HEK293 (cell line): ENCODE measurements at regions not wholly inside any gene's neighbourhood (a gene's known extent, or its start where the extent isn't known, plus 50 kb on each side); places are given as distances from the start of the nearest gene placed in this dataset.

Source experiments
- CTCF ChIA-PET: fragments of 350-600 bp; formaldehyde crosslinking; extraction: SDS; loops from one replicate; lab custom pipeline; 2021; ENCODE audit warnings: antibody characterized with exemption; lab: Yijun Ruan, JAX
- POLR2A ChIA-PET: fragments of 300-600 bp; formaldehyde crosslinking; extraction: SDS; loops from one replicate; lab custom pipeline; 2020; ENCODE audit warnings: antibody characterized with exemption, inconsistent platforms; lab: Yijun Ruan, JAX
- H3K27ac ChIP-seq: fragments of 200-500 bp; sonication (Bioruptor generic); 2 replicates; pipeline ENCODE4 v1.5.1; 2014; ENCODE audit warnings: low read depth, low read length, control low read depth, inconsistent platforms; ENCODE audit errors: extremely low read depth
- H3K36me3 ChIP-seq, 2 experiments: fragments of 200-500 bp in 1 of 2; sonication (Bioruptor generic) in 1 of 2; 1 replicate in 1 of 2; 2 replicates in 1 of 2; pipeline ENCODE4 v1.5.1; 2014 to 2017; ENCODE audit warnings: inconsistent platforms in 2 of 2, low read length in 2 of 2; ENCODE audit not compliant: control insufficient read depth in 2 of 2, insufficient read depth in 1 of 2
- H3K4me1 ChIP-seq: fragments of 200-500 bp; sonication (Bioruptor generic); 2 replicates; pipeline ENCODE4 v1.5.1; 2014; ENCODE audit warnings: mild to moderate bottlenecking, low read length, inconsistent platforms; ENCODE audit not compliant: control insufficient read depth, insufficient read depth
- H3K4me3 ChIP-seq: 2 replicates; pipeline ENCODE4 v1.5.1; 2011; ENCODE audit warnings: low read depth, mild to moderate bottlenecking, control low read depth, low read length, moderate library complexity
- H3K9me3 ChIP-seq: fragments of 200-500 bp; sonication (Bioruptor generic); 2 replicates; pipeline ENCODE4 v1.5.1; 2014; ENCODE audit warnings: low read depth, low read length, inconsistent platforms; ENCODE audit not compliant: control insufficient read depth, insufficient read depth
- KLF10 ChIP-seq: fragments of 450-650 bp; IDR thresholded peaks from 2 replicates; pipeline ENCODE4 v1.5.1; 2018; ENCODE audit warnings: missing biosample characterization, mild to moderate bottlenecking, missing genetic modification characterization
- OSR2 ChIP-seq: fragments of 450-650 bp; formaldehyde crosslinking; IDR thresholded peaks from 2 replicates; pipeline ENCODE4 v1.5.1; 2016; ENCODE audit warnings: missing biosample characterization, missing genetic modification characterization
- PBX3 ChIP-seq: sonication (generic); formaldehyde crosslinking; IDR thresholded peaks from 2 replicates; pipeline ENCODE4 v1.8.1; 2022; ENCODE audit warnings: mild to moderate bottlenecking, moderate library complexity, missing genetic modification reagents
- PRDM6 ChIP-seq: fragments of 450-650 bp; formaldehyde crosslinking; IDR thresholded peaks from 2 replicates; pipeline ENCODE4 v1.5.1; 2017; ENCODE audit warnings: missing biosample characterization, missing genetic modification characterization
- TSHZ1 ChIP-seq: fragments of 450-650 bp; formaldehyde crosslinking; IDR thresholded peaks from 2 replicates; pipeline ENCODE4 v1.5.1; 2016; ENCODE audit warnings: missing biosample characterization, missing genetic modification characterization, borderline replicate concordance
- YY2 ChIP-seq: fragments of 450-650 bp; formaldehyde crosslinking; IDR thresholded peaks from 2 replicates; pipeline ENCODE4 v1.5.1; 2016; ENCODE audit warnings: missing biosample characterization, missing genetic modification characterization
- ZBTB44 ChIP-seq: fragments of 450-650 bp; IDR thresholded peaks from 2 replicates; pipeline ENCODE4 v1.5.1; 2018; ENCODE audit warnings: missing biosample characterization, mild to moderate bottlenecking, missing genetic modification characterization
- ZBTB48 ChIP-seq: fragments of 450-650 bp; formaldehyde crosslinking; IDR thresholded peaks from 2 replicates; pipeline ENCODE4 v1.5.1; 2016; ENCODE audit warnings: missing biosample characterization, missing genetic modification characterization
- ZFP3 ChIP-seq: fragments of 450-650 bp; formaldehyde crosslinking; IDR thresholded peaks from 2 replicates; pipeline ENCODE4 v1.5.1; 2016; ENCODE audit warnings: low read depth, missing biosample characterization, missing genetic modification characterization
- ZNF132 ChIP-seq: fragments of 450-650 bp; formaldehyde crosslinking; IDR thresholded peaks from 2 replicates; pipeline ENCODE4 v1.5.1; 2017; ENCODE audit warnings: missing biosample characterization, missing genetic modification characterization, borderline replicate concordance
- ZNF394 ChIP-seq: fragments of 450-650 bp; formaldehyde crosslinking; IDR thresholded peaks from 2 replicates; pipeline ENCODE4 v1.5.1; 2016; ENCODE audit warnings: missing biosample characterization, missing genetic modification characterization, mild to moderate bottlenecking, moderate library complexity, borderline replicate concordance
- ZNF423 ChIP-seq: fragments of 450-650 bp; formaldehyde crosslinking; IDR thresholded peaks from 2 replicates; pipeline ENCODE4 v1.5.1; 2016; ENCODE audit warnings: missing biosample characterization, missing genetic modification characterization
- ZNF560 ChIP-seq: fragments of 450-650 bp; formaldehyde crosslinking; IDR thresholded peaks from 2 replicates; pipeline ENCODE4 v1.5.1; 2017; ENCODE audit warnings: missing biosample characterization, missing genetic modification characterization, borderline replicate concordance
- ZNF621 ChIP-seq: fragments of 450-650 bp; formaldehyde crosslinking; IDR thresholded peaks from 2 replicates; pipeline ENCODE4 v1.5.1; 2017; ENCODE audit warnings: missing biosample characterization, missing genetic modification characterization
- ZNF639 ChIP-seq: fragments of 450-650 bp; formaldehyde crosslinking; IDR thresholded peaks from 2 replicates; pipeline ENCODE4 v1.5.1; 2016; ENCODE audit warnings: missing biosample characterization, missing genetic modification characterization
- ZNF645 ChIP-seq: fragments of 450-650 bp; formaldehyde crosslinking; IDR thresholded peaks from 2 replicates; pipeline ENCODE4; 2016; ENCODE audit warnings: missing biosample characterization, missing genetic modification characterization
- ZNF707 ChIP-seq: fragments of 450-650 bp; formaldehyde crosslinking; IDR thresholded peaks from 2 replicates; pipeline ENCODE4 v1.5.1; 2016; ENCODE audit warnings: missing biosample characterization, missing genetic modification characterization
- ZNF837 ChIP-seq: fragments of 450-650 bp; formaldehyde crosslinking; IDR thresholded peaks from 2 replicates; pipeline ENCODE4 v1.5.1; 2016; ENCODE audit warnings: missing biosample characterization, missing genetic modification characterization

- Histone ChIP-seq H3K4me3 (no peak overlapping the region), H3K4me1 (no peaks in the 10 kb centered on the region), H3K9me3 (no peaks in the 10 kb centered on the region)
- TF ChIP-seq ZNF132 (tag by site-specific recombination) (no peak), ZBTB48 (tag by site-specific recombination) (no peak), ZNF560 (tag by site-specific recombination) (no peak), TSHZ1 (peak; percentile 28; the same call in 1 of the 2 replicates), ZNF621 (tag by site-specific recombination) (no peak), ZNF394 (tag by site-specific recombination) (no peak)
- TF ChIP-seq, all 188 proteins: peak for 1
- ChIA-PET POLR2A (interaction anchor here (0.6 kb wide), 2 partner anchors 30 to 435 kb away, joined by 3 to 4 read pairs; no protein-coding TSS in a partner anchor), CTCF (no interaction called here)
- H3K36me3 ChIP-seq: no peaks in the 10 kb centered on the region
- H3K27ac ChIP-seq: no peak overlapping the region
These were observed 357.4 kb downstream of the INSC start for GRCh38 chr11:15471895-15472799.

GRCh38 chr11:15473954-15474837 lies 359.5 kb downstream of the INSC start:
- H3K27ac ChIP-seq: no peak overlapping the region
- H3K36me3 ChIP-seq: no peaks in the 10 kb centered on the region
- CTCF ChIA-PET: no interaction called here
- POLR2A ChIA-PET: no interaction called here
- TF ChIP-seq ZNF639 (tag by site-specific recombination) (no peak), ZBTB44 (no peak), ZNF707 (tag by site-specific recombination) (no peak), YY2 (tag by site-specific recombination) (no peak), KLF10 (no peak), ZNF423 (tag by site-specific recombination) (no peak), OSR2 (tag by site-specific recombination) (no peak), PBX3 (CRISPR knock-in tag) (no peak), ZFP3 (no peak), PRDM6 (no peak), ZNF837 (no peak), ZNF645 (tag by site-specific recombination) (no peak)
- no peaks in the 10 kb centered on the region for H3K9me3 ChIP-seq
- no peaks in the 10 kb centered on the region for H3K4me1 ChIP-seq
- H3K4me3 ChIP-seq: no peak overlapping the region
